NCI-H2029 (cell line): ENCODE measurements at regions not wholly inside any gene's neighbourhood (a gene's known extent, or its start where the extent isn't known, plus 50 kb on each side); places are given as distances from the start of the nearest gene placed in this dataset.

Source experiments
- DNase-seq: peaks from one replicate; lab custom pipeline; 2025; lab: John Stamatoyannopoulos, UW

DNA sequence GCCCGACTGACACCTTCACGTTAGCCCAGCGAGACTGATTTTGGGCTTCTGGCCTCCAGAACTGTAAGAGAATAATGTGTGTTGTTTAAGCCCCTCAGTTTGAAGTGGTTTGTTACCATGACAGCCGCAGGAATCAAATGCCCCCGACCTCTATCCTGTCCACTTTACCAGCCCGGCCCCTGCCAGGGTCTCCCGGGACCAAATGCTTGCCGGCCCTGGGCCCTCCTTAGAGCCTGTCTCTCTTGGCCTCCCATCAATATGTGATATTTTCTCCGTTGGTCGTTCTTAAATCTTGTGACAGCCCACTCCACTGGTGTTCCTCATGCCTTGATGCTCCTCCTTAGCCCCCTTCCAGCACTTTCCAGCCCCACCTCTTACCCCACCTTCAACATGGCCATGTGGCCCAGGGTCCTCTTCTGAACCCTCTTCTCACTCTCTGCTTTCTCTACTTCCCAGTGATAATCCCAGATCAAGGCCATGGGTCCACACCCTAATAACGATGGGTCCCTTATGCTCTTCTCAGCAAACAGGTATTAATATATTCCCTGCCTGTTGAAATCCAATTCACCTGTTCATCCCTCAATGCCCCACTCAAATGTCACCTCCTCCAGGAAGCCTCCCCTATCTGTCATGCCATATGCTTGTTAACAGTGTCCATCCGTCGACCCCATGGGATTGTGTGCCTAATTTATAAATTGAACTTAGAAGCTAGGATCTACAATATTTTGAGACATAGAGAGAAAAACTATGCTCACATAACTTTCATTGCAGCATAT, 192.8 kb downstream of the ZFP36L2 start:
- DNase-seq = no peak

DNA sequence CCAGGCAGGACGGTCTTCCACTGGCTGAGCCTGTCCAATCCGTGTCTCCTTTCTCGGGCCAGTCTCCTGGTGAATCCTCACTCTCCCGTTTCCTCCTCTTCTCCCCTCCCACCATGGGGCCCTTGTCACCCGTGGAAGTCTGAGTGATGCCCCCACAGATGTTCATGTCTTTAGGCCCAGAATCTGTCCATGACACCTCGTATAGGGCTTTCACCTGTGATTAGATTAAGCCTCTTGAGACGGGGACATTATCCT, 193.5 kb downstream of the ZFP36L2 start:
- no peak for DNase-seq

DNA sequence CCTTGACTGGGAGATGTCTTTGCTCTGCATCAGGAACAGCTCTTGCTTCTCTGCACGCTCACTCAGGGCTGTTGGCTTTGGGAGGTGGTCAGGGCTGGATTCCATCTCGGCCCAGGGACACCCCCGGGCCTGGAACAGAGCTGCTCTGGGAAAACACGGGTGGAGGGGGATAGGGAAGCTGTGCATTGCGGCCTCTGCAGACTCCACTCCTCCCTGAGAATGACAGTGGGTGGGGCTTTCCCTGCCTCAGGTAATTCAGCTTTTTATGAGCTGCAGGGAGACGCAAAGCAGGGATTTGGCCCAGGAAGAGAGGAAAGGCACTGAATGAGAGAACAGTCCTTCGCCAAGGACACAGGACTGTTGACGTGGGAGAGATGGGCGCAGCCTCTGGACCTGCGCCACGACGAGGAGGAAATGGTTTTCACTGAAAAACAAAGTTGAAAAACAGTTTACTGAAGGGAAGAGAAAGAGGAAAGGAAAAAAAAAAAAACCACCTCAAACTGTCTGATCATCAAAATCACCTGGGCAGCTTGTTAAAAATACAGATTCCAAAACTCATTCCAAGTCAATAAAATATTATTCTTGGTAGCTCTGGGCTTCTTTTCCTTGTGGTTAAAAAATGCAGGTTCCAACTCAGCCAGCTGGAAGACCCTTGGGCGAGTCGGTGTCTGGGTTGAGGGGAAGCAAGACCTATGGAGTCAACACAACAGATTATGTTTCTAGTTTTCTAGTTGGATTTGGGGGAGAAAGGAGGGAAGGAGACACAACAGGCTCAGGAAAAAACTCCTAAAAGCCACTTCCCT, 194.0 kb downstream of the ZFP36L2 start:
- DNase-seq = peak; percentile 5

DNA sequence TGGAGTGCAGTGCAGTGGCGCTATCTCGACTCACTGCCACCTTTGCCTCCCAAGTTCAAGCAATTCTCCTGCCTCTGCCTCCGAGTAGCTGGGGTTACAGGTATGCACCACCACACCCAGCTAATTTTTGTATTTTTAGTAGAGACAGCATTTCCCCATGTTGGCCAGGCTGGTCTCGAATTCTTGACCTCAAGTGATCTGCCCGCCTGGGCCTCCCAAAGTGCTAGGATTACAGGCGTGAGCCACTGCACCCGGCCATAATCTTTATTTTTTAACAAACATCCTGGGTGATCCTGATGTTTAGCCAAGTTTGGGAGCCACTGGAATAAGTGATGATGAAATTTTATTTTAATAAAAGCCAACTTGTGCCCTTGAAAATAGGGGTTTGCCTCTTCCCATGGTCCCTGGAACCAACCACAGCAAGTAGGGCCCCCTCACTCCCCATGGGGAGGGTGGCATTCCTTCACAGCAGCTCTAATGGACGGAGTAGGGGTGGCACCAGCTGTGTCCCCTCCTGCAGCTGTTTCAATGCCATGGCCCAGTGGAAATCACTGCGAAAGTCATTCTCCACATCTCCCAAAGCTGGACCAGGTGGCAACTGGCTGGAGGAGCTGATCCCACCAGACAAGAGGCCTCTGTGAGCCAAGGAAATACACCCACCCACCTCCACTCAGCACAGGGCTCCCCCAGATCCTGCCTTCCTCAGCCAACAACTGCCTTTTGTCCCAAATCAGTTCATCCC, 194.8 kb downstream of the ZFP36L2 start:
- DNase-seq = no peak

DNA sequence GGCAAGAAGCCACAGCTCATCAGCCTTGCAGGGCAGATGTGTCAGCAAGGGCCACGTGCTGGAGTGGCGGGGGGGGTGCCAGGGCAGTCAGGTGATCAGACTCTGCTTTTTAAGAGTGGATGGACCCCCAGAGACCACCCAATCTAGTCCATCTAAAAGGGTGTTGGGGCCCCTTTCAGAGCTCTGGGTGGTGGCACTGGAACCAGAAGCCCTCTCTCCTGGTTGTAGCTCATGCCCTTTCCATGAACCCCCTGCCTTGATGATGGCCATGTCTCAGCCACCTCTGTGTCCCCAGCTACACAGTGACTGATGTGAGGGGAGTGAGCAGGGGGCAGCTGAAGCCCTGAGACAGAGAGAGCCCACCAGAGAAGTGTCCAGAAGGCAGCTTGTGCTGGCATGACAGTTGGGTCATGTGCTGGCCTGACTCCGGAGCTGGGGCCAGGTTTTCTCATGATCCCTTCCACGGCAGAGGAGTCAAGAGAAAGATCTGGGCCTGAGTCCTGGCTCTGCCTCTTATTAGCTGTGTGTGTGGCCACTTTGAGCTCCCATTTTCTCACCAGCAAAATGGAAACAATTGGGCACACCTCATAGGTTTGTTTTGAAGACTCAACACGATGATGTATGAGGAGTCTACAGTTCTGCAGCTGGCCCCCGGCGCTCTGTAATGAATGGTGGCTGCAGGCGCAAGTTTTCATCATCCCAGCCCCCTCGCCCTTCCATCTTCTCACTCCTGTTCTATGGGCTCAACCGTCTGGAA, 195.7 kb downstream of the ZFP36L2 start:
- no peak for DNase-seq

DNA sequence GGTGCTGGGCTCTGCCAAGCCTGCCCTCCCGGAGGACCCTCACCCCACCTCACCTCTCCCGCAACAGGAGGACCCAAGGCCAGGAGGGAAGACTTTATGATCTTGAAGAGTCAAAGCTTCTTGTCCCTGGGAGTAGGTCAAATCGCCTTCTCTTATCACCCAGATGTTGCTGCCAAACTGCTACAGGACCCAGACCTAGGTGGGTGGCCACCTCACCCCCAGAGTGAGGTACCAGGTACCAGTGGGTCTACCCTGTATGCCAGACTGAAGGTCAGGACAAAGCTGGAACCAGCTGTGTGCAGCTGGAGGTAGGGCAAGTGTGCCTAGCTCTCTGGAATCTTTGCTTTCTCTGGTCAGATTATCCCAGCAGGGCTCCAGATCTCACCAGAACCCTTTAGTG, 197.2 kb downstream of the ZFP36L2 start:
- DNase-seq = no peak

DNA sequence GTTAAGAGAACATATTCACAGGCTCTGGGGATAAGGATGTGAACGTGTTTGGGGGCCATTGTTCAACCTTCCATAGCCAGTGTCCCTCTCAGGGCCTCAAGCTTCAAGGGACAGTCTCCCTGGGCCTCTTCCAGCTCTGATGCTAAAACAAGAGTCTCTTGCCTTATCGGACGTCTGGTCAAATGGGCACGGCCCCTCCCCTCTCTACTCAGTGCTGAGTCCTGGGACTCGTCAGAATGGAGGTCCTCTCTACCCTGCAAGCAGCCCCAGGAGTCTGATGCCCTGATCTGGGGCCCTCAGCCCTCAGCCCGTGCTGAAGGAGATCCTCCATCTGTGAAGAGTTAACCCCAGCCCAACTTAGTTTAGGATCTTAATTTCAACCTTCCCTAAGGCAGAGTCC, 198.2 kb downstream of the ZFP36L2 start:
- DNase-seq = no peak

DNA sequence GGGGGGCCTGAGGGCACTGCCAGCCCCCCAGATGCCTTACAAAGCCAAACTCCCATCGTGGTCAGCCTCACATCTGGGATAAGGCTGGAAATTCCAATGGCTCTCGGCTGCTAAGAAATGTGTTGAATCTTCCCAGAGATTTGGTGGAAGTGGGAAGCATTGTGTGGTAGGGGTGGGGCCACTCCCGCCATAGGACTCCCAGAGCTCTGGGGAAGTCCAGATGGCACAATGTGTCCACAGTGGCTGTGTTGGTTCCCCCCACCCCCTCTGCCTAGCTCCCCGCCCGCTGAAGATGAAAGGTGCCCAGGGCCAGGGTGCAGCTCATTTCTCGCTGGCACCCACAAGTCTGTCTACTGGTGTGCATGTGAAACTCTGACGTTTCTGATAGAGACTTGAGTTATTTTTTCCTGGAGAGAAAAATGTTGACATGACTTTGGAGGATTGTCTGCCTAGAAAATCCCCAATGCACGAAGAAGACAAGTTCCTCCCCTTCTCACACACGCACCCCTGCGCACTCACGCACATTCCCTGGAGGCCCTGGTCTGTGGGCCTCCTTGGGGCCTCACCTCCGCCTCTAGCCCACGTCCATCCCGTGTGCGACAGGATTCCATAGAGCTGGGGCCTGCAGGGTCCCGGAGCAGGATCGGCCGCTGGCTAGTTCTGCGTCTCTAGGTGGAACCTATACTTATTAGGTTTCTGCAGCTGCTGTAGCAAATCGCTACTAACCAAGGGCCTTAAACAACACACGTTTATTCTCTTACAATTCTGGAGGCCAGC, 199.1 kb downstream of the ZFP36L2 start:
- no peak for DNase-seq

DNA sequence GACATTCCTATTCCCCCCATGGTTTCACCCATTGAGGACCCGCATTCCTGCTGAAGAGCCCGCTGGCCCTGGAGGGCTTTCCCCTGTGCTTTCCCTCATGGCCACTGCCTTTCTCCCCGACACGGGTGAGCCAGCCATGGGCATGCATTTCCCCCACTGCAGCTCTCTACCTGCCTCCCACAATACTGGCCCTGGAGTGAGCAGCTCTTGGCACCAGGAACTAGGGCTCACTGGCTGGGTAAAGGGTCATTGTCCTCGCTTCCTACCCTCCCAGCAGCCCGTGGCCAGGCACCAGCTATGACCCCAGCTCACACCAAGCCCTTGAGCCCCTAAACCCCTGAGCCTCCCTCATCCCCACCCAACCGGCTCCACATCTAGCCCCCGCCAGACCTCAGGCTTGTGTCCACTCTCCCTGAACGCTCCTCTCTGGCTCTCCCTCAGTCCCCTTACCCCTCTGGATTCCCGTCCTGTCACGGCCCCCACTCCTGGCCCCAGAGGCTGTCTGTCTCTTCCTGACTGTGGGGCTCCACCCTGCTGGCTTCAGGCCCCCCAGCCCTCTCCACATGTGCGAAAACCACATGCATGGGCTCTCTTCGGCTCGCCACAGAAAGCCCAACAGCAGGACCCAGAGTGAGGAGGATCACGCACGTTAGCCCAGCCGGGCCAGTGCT, 199.8 kb downstream of the ZFP36L2 start:
- DNase-seq = no peak

DNA sequence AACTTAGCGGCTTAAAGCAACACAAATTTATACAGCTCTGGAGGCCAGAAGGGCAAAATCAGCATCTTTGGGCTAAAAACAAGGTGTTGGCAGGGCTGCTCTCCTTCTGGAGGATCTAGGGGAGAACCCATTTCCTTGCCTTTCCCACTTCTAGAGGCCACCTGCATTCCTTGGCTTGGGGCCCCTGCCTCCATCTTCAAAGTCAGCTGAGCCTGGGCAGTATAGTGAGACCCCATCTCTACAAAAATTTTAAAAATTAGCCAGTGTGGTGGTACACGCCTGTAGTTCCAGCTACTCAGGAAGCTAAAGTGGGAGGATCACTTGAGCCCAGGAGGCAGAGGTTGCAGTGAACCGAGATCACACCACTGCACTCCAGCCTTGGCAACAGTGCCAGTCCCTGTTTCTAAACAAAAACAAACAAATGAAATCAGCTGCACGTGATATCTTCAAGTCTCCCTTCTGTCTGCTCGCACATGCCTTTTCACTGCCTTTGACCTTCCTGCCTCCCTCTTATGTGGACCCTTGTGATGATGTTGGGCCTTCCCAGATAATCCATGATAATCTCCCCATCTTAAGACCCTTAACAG, 200.6 kb downstream of the ZFP36L2 start:
- no peak for DNase-seq

DNA sequence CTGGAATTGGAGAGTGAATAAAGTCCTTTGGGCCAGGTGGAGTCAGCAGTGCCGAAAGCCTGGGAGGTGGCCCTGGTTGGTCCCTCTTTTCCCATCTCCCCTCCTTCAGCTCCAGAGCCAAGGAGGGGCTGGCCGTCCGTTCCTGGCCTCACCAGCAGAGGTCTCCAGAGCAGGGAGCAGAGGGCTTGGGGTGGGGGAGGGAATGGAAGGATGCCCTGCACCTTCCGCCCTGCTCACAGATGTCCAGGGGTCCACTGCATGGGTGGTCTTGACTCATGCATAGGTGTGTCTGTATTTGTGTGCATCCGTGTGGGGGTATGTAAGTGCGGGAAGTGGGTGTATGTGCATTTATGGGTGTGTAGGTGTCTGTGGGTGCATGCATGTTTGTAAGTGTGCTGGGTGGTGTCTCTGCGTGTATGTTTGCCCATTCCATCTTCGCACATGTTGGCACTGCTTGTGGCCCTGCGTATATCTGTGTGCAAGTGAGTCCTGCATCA, 201.8 kb downstream of the ZFP36L2 start:
- DNase-seq = no peak

DNA sequence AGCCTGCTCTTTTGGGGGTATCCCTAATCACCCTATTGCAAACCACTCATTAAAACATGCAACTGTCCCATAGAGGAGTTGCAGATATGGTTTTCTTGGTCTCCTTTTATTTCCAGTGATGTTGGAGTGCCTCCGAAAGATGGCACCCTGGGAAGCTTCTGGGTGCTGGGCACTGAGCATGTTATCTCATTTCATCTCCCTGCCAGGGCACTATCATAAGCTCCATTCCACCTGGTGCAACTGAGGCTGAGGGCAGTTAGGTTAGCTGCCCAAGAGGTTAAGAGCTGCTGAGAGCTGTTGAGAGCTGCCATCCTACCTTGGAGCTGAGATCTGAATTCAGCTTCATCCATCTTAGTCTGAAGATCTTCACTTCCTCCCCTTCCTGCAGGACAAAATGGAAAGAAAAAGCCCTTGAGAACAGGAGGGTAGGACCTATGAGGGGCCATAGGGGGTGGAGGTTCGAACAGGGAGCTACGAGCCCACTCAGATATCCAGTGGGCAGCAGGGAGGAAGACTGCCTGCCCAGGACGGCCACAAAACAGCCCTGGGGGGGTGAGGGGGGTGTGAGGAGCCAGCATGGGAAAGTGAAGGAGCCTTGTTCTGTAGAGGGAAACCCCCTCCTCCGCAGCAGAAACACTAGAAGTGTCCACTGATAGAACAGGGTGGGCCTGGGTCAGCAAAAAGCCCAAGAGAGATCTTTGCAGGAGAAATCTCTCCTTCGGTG, 202.5 kb downstream of the ZFP36L2 start:
- no peak for DNase-seq

DNA sequence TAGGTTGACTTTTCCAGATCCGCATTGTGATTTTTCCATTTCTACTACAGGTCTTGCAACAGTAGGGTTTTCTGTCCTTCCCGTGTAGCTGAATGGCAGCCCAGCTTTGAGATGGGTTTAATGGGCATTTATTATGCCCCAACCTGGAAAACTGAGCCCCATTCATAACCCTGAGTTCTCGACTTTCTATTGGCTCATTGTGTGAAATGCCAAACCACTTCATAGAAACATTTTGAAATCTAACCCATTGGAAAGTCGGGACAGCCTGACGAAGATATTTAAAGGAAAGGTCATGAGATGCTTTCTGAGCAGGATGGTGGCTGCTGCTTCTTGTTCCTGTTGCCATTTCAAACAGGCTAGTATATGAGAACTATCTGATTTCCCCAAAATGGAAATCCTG, 203.5 kb downstream of the ZFP36L2 start:
- DNase-seq = no peak

DNA sequence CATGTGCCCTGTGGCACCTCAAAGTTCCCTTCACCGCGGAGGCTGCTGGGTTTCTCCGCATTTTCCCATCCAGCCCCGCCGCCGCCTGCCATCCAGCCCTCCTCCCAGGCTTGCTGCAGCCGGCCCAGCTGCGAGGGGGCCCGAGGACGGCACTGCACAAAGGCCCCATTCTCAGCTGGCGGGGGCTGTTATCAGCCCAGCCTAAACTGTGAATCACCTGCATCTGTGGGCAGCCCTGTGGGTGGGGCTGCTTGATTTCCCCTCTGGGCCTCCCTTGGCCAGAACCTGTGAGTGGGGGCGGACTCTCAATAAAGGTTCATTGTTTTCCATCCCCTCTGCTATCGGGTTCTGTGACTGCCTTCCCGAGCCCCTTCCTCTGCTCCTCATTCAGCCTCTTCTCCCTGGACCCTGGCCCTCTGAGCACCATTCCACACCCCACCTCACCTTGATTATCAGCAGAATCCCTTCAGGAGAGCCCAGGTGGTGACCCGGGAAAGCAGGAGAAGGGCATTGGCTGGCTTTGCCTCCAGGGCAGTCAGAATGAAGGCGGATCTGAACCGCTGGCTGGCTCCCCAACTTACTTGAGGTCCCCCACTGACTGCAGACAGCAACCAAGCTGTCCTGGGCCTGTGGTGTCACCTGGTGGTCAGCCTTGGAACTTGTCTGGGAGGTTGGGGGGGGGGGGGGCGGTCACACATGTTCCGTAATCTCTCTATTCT, 204.5 kb downstream of the ZFP36L2 start:
- no peak for DNase-seq

DNA sequence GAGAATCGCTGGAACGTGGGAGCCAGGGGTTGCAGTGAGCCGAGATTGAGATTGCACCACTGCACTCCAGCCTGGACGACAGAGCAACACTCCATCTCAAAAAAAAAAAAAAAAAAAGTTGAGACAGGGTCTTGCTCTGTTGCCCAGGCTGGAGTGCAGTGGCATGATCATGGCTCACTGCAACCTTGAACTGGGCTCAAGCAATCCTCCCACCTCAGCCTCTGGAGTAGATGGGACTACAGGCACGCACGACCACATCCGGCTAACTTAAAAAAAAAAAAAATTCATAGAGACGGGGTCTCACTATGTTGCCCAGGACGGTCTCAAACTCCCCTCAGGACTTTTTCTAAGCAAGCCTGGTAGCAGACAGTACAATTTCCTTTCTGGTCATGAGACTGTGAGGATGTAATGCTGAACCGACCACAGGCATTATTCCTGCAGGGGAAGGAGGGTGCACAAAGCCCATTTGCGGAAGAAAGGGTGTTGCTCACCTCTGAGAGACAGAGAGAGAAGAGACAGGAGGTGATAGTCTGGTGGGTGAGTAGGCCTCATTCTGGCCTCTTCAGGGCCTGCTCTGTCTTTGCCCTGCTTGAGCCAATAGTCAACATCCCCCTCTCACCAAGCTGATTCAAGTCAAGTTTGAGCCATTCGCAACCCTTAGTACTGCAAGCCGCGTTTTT, 205.3 kb downstream of the ZFP36L2 start:
- DNase-seq = no peak

DNA sequence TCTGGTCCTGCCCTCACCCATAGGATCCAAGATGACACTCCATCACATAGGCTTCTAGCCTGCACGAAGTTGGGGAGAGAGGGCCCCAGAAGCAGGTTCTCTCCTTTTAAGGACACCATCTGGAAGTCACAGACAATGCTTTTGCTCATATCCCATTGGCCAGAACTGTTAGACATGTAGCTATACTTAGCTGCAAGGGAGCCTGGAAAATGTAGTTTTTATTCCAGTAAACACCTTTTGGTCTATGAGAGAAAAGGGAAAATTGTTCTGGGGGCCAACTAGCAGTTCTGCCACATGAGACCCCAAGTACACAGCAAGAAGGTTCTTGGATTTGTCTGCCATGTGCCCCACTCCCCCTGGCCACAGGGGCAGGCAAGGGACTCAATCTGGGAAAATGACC, 206.1 kb downstream of the ZFP36L2 start:
- DNase-seq = no peak

DNA sequence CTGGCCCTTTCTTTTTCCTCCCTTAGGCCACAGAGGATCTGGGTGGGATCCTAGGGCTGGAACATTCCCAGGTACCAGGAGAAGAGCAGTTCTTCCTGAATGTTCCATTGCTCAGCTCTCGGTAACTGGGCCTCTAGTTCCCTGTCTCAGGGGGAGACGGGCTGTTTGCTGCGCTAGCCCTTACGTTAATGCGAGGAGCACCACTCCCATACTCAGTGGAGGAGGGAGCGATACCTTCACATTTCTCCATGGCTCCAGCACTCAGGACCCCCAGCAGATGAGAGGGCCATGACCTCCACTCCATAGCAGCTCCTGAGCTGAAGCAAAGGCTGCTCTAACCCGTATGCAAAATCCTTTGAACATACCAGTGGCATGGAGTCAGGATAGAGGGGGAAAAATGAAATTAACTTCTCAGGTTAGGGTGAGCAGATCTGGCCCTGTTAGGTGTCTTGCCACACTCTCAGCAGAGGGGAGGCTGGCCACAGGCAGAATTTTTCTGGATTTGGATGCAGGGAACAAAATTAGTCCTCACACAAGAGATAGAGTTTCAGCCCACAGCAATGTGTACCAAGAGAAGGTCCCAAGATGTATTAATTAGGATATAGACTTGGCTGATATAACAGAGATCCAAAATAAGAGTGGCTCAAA, 206.7 kb downstream of the ZFP36L2 start:
- DNase-seq = no peak

DNA sequence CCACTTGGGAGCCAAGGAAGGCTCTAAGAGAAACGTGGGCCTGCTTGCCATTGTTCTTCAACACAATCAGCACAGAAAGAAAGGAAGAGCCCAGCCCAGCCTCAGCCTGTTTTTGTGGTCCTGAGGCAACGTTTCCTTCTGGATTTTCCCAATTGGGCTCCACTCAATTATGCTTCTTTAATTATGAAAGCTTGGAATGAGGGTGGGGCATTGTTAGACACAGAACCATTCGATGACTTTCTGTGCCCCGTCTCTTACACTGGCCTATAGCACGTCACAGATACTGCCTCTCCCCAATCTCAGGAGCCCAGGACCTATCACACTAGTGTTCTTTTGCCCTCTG, 207.4 kb downstream of the ZFP36L2 start:
- no peak for DNase-seq
